Neural progenitor cell (in vitro differentiated cells): ENCODE measurements at regions not wholly inside any gene's neighbourhood (a gene's known extent, or its start where the extent isn't known, plus 50 kb on each side); places are given as distances from the start of the nearest gene placed in this dataset.

ENCODE experiments used
- DNase-seq: peaks from one replicate; pipeline ENCODE4 v3.0.0-alpha.2; 2016; ENCODE audit warnings: low spot score
- H2AFZ ChIP-seq: fragments of 200-600 bp; sonication (generic); replicated peaks from 2 replicates; pipeline ENCODE4 v1.6.1; 2016; ENCODE audit warnings: antibody characterized with exemption
- H3F3A ChIP-seq: fragments of 200-600 bp; sonication (generic); 2 replicates; pipeline ENCODE4 v1.6.1; 2016; ENCODE audit warnings: antibody characterized with exemption, low read depth
- H3K27ac ChIP-seq: fragments of 200-600 bp; sonication (generic); 2 replicates; pipeline ENCODE4 v1.5.1; 2016; ENCODE audit warnings: mild to moderate bottlenecking
- H3K27me3 ChIP-seq: fragments of 200-600 bp; sonication (generic); 2 replicates; pipeline ENCODE4 v1.6.1; 2016; ENCODE audit warnings: mild to moderate bottlenecking, moderate library complexity
- H3K36me3 ChIP-seq: fragments of 200-600 bp; sonication (generic); 2 replicates; pipeline ENCODE4 v1.5.1; 2016
- H3K4me1 ChIP-seq: fragments of 200-600 bp; sonication (generic); 2 replicates; pipeline ENCODE4 v1.6.1; 2016; ENCODE audit warnings: mixed run types
- H3K4me2 ChIP-seq: fragments of 200-600 bp; sonication (generic); 2 replicates; pipeline ENCODE4 v1.6.1; 2016
- H3K4me3 ChIP-seq: fragments of 200-600 bp; sonication (generic); 2 replicates; pipeline ENCODE4 v1.5.1; 2016
- H3K79me2 ChIP-seq: fragments of 200-600 bp; sonication (generic); 2 replicates; pipeline ENCODE4 v1.6.1; 2016; ENCODE audit warnings: low read depth
- H3K9ac ChIP-seq: fragments of 200-600 bp; sonication (generic); 2 replicates; pipeline ENCODE4 v1.6.1; 2016
- H3K9me3 ChIP-seq: fragments of 200-600 bp; sonication (generic); 2 replicates; pipeline ENCODE4 v1.5.1; 2016; ENCODE audit warnings: low read depth
- H4K20me1 ChIP-seq: fragments of 200-600 bp; sonication (generic); 2 replicates; pipeline ENCODE4 v1.6.1; 2016; ENCODE audit warnings: low read depth
- H3K27ac Mint-ChIP-seq: 3 replicates; pipeline ENCODE4 v1.8.0; 2021; ENCODE audit warnings: mixed read lengths
- H3K27me3 Mint-ChIP-seq: 2 replicates; pipeline ENCODE4 v1.8.0; 2022; ENCODE audit warnings: low read depth, mild to moderate bottlenecking, inconsistent platforms, moderate library complexity, mixed read lengths; ENCODE audit not compliant: insufficient read depth
- H3K36me3 Mint-ChIP-seq: 3 replicates; pipeline ENCODE4 v1.8.0; 2021; ENCODE audit warnings: mixed read lengths
- H3K4me1 Mint-ChIP-seq: 3 replicates; pipeline ENCODE4 v1.8.0; 2021; ENCODE audit warnings: mixed read lengths
- H3K4me3 Mint-ChIP-seq: 3 replicates; pipeline ENCODE4 v1.8.0; 2021; ENCODE audit warnings: mild to moderate bottlenecking, moderate library complexity, mixed read lengths
- H3K9me3 Mint-ChIP-seq: 3 replicates; pipeline ENCODE4 v1.8.0; 2020; ENCODE audit warnings: mixed read lengths
- CTCF ChIP-seq: fragments of 200-600 bp; sonication (generic); IDR thresholded peaks from 2 replicates; pipeline ENCODE4 v1.5.1; 2017; ENCODE audit warnings: antibody characterized with exemption, mild to moderate bottlenecking
- EZH2 ChIP-seq: fragments of 200-600 bp; sonication (generic); IDR thresholded peaks from 2 replicates; pipeline ENCODE4 v1.6.1; 2017; ENCODE audit warnings: antibody characterized with exemption, mild to moderate bottlenecking, moderate library complexity
- EZH2phosphoT487 ChIP-seq: fragments of 200-600 bp; sonication (generic); IDR thresholded peaks from 2 replicates; pipeline ENCODE4 v1.6.1; 2017; ENCODE audit warnings: antibody characterized with exemption

- Histone ChIP-seq H3K4me2 (no peak overlapping the region), H3K36me3 (no peaks in the 10 kb centered on the region), H3K79me2 (no peaks in the 10 kb centered on the region), H3K9me3 (no peaks in the 10 kb centered on the region), H3F3A (no peaks in the 10 kb centered on the region), H2AFZ (no peak overlapping the region), H4K20me1 (no peaks in the 10 kb centered on the region), H3K4me3 (no peak overlapping the region), H3K9ac (no peak overlapping the region), H3K4me1 (no peaks in the 10 kb centered on the region), H3K27ac (no peak overlapping the region), H3K27me3 (no peaks in the 10 kb centered on the region)
- Mint-ChIP-seq H3K27ac (no peak overlapping the region), H3K36me3 (no peaks in the 10 kb centered on the region), H3K27me3 (peaks cover 2% of the 10 kb centered on the region), H3K9me3 (no peaks in the 10 kb centered on the region), H3K4me3 (no peak overlapping the region), H3K4me1 (no peaks in the 10 kb centered on the region)
- no peak for DNase-seq
- TF ChIP-seq CTCF (no peak), EZH2 (no peak), EZH2phosphoT487 (no peak)
These were observed 143.6 kb upstream of the TBC1D5 start for GRCh38 chr3:17885986-17886385.

- TF ChIP-seq EZH2phosphoT487 (no peak), EZH2 (no peak), CTCF (no peak)
- Histone ChIP-seq H3K36me3 (no peaks in the 10 kb centered on the region), H3K79me2 (no peaks in the 10 kb centered on the region), H4K20me1 (no peaks in the 10 kb centered on the region), H3K4me3 (no peak overlapping the region), H3K9ac (no peak overlapping the region), H3K27ac (no peak overlapping the region), H3K4me1 (no peaks in the 10 kb centered on the region), H2AFZ (no peak overlapping the region), H3K9me3 (no peaks in the 10 kb centered on the region), H3K27me3 (no peaks in the 10 kb centered on the region), H3K4me2 (no peak overlapping the region), H3F3A (no peaks in the 10 kb centered on the region)
- H3K27me3 Mint-ChIP-seq, result peaks cover 2% of the 10 kb centered on the region
- H3K27ac Mint-ChIP-seq, result no peak overlapping the region
- no peaks in the 10 kb centered on the region for H3K9me3 Mint-ChIP-seq
- H3K4me1 Mint-ChIP-seq, result no peaks in the 10 kb centered on the region
- no peak for DNase-seq
- no peak overlapping the region for H3K4me3 Mint-ChIP-seq
- H3K36me3 Mint-ChIP-seq, result no peaks in the 10 kb centered on the region
These were observed 140.6 kb upstream of the TBC1D5 start for GRCh38 chr3:17882981-17883380.

GRCh38 chr3:17877299-17877698 is 134.9 kb upstream of the TBC1D5 start:
- Histone ChIP-seq H3K9ac (no peak overlapping the region), H4K20me1 (no peaks in the 10 kb centered on the region), H3K27ac (no peak overlapping the region), H3K27me3 (no peaks in the 10 kb centered on the region), H3K4me1 (no peaks in the 10 kb centered on the region), H3K36me3 (no peaks in the 10 kb centered on the region), H3K4me3 (no peak overlapping the region), H3K79me2 (no peaks in the 10 kb centered on the region), H3F3A (no peaks in the 10 kb centered on the region), H3K4me2 (no peak overlapping the region), H2AFZ (no peak overlapping the region), H3K9me3 (no peaks in the 10 kb centered on the region)
- H3K27ac Mint-ChIP-seq, result no peak overlapping the region
- no peak for DNase-seq
- H3K4me1 Mint-ChIP-seq, result no peaks in the 10 kb centered on the region
- H3K27me3 Mint-ChIP-seq, result no peaks in the 10 kb centered on the region
- H3K36me3 Mint-ChIP-seq, result no peaks in the 10 kb centered on the region
- no peak overlapping the region for H3K4me3 Mint-ChIP-seq
- TF ChIP-seq EZH2phosphoT487, result no peak
- no peak for TF ChIP-seq EZH2
- no peak for TF ChIP-seq CTCF
- H3K9me3 Mint-ChIP-seq, result no peaks in the 10 kb centered on the region

GRCh38 chr3:17874636-17875035 is 132.2 kb upstream of the TBC1D5 start:
- Histone ChIP-seq H3K79me2 (no peaks in the 10 kb centered on the region), H4K20me1 (no peaks in the 10 kb centered on the region), H3K27ac (no peak overlapping the region), H3K4me1 (no peaks in the 10 kb centered on the region), H3K4me2 (no peak overlapping the region), H3K9me3 (no peaks in the 10 kb centered on the region), H2AFZ (no peak overlapping the region), H3F3A (no peaks in the 10 kb centered on the region), H3K9ac (no peak overlapping the region), H3K27me3 (no peaks in the 10 kb centered on the region), H3K4me3 (no peak overlapping the region), H3K36me3 (no peaks in the 10 kb centered on the region)
- H3K4me3 Mint-ChIP-seq, result no peak overlapping the region
- no peaks in the 10 kb centered on the region for H3K9me3 Mint-ChIP-seq
- no peaks in the 10 kb centered on the region for H3K27me3 Mint-ChIP-seq
- DNase-seq, result no peak
- H3K4me1 Mint-ChIP-seq, result no peaks in the 10 kb centered on the region
- no peak overlapping the region for H3K27ac Mint-ChIP-seq
- H3K36me3 Mint-ChIP-seq, result no peaks in the 10 kb centered on the region
- TF ChIP-seq EZH2phosphoT487 (no peak), CTCF (no peak), EZH2 (no peak)
